GM19025 (cell line): ENCODE measurements at regions not wholly inside any gene's neighbourhood (a gene's known extent, or its start where the extent isn't known, plus 50 kb on each side); places are given as distances from the start of the nearest gene placed in this dataset.
"Not testable (repeated sequence)": the region's sequence is repeated elsewhere in the genome, so short reads cannot be mapped to it uniquely, and the experiment has no call there.

Source experiments
- ATAC-seq: cut with Tn5 transposase; IDR thresholded peaks from one replicate; pipeline ENCODE4 v1.9.1; 2021; ENCODE audit warnings: mild to moderate bottlenecking, low read depth, moderate library complexity; ENCODE audit not compliant: unreplicated experiment

DNA sequence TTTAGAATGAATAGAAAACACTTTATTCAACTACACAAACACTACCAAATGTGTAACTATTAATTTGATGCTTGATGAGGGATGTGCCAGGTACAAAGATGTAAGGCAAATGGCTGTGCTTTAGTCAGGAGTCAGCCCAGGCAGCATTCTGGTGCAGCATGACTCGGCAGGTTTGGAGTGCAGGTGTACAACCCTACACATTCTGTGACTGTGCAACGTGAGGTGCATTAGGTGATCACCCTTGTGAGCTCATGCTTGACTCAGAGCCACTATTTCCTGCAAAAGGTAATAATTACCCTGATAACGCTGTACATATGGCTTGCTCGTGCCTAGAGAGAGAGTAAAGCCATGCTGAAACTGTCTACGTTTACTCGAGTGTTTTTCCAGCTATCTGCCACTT lies 288.7 kb upstream of the DSEL start:
- ATAC-seq, result no peak

DNA sequence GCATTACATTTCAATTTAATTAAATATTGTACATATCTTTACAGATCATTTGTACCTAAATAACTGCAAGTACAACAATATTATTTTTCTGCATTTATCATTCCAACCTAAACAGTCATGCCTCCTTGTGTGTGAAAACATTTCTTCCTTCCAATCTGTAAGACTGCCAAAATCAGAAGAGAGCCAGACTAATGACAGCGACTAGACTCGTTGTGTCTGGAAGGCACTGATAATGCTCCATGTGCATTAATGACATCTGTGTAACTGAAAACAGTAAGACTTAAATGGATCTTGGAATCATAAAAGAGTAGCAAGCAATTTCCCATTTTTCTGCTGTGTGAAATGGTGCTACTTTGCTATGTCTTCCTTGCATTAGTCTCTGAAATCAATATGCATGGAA lies 278.0 kb upstream of the DSEL start:
- ATAC-seq, result no peak

DNA sequence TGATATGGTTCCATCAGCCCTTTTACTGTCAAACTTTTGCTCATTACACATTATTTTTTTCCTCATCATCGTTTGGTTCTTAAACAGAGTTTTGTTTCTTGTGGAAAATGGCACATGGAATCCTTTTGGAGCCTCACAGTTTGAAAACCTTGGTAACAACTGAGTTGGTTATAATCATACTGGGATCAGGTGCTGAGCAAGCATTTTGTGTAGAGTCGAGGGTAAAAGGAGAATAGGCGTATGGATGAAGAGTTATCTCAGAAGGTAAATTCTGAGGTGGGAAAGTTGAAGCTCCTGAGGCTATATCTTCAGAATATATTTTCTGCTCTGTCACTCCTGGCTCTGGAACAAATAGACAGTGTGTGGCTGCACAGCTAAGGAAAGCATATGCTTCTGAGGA lies 274.0 kb upstream of the DSEL start:
- ATAC-seq, result no peak

DNA sequence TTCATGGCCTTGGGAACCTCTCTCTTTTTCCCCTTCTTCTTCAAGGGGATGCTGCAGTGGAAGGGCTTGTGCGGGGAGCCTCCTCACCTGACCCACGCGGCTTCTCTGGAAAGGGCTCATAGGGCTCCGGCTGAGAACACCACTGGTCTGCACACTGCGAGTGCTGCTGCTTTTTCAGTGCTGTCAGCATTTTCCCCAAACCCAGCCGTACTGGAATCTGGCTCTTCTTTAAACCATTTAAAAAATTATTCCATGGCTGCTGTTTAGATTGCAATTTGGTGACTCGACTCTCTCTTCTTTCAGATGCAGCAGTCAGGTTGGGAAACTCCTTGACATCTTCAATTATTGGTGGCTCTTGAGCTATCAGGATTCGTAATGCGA lies 272.6 kb upstream of the DSEL start:
- no peak for ATAC-seq

DNA sequence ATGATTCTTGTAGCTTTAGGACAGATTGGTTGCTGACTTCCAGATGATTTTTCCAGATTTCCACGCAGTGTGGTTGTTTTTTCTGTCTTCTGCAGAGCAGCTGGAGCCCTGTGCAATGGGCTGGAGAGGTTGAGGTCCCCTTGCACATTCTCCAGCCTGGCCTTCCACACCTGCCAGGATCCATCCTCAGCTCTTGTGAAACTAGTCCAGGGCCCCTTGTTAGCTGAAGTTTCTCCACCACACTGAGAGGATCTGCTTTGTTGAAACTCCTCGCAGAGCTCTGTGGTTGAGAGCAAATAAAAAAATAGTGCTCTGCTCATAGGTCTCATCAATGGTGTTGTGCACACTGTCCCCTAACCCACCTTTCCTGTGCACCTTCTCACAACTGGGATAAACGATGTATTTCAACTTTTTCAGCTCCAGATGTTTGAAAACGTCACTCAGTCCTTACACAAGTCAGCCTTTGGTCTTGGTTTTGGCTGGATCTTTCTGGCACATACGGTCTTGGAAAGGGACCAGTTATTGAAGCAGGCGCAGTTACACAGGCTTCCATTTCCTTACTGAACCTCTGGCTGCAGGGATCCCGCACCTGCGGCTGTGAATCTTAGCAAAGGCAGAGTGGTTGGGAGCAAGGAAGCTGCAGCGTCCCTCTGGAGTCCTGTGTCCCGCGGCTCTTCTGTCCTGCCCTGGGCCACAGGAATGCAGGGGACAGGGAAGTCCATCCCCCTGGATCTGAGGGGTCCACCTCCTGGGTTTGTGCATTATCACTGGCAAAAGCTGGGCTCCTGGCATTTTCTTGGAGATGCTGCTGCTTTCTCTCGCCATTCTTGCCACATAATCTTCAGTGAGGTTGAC lies 272.0 kb upstream of the DSEL start:
- ATAC-seq, result no peak

DNA sequence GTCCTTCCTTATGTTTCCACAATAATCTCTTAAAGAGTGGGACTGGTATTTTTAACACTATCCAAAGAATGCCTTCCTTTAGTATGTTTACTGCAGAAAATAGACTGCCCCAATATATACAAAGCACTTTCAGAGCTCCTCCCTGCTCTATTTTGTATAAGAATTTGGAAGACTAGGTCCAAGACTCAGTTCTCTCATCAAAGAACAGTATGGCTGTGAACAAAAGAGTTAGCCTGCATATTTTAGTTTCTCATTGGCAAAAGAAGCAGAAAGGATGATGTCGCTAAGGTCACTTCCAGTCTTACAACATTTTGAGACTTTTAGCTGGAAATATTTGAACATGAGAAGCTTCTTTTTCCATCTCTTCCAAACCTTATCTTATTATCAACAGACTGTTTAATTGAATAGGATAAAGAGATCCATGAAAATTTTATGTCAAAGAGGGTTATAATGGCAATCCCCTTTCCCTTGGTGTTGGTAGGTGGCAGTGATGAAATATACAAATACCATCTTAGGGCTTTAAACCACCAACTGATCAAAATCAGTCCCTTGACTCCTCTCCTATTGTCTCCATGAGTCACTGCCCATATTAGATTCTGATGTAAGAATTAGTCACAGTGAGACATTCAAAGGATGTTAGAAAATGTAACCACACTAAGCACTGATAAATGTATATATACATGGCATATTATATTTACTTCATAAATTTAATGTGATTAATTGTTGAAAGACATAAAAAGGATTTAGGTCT lies 266.9 kb upstream of the DSEL start:
- ATAC-seq, result no peak

DNA sequence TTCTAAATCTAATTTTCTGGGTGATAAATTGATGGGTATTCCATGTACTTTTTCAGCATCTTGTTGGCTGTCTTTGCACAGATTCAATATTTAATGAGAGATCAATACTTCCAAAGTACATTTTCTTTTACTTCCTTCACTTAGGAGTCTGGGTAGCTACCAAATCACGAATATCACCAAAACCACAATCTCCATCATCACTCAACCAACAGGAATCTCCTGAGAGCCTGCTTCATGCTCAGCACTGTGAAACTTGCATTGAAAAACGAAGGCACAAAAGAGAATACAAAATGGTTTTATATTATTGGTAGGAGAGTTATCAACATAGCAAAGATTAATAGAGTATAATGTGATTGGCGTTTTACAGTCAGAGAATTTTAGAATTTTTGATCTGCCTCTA lies 261.5 kb upstream of the DSEL start:
- ATAC-seq, result no peak

DNA sequence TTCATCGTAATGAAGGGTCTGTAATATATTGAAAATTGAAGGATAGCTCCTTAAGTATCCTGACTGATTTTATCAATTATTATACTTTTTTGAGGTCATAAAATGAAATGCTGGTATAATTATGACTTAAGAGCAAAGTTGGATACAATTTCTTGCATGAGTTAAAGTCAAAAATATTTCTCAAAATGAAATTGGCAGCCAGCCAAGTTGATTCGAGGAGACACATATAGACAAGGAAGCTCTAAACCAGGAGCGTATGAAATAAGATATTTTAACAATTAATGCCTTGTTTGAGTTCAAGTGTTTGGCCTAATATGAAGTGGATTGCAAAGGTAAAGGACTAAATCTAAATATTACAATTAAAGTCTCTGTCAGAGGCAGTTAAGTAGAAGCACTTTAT lies 260.4 kb upstream of the DSEL start:
- ATAC-seq, result no peak

DNA sequence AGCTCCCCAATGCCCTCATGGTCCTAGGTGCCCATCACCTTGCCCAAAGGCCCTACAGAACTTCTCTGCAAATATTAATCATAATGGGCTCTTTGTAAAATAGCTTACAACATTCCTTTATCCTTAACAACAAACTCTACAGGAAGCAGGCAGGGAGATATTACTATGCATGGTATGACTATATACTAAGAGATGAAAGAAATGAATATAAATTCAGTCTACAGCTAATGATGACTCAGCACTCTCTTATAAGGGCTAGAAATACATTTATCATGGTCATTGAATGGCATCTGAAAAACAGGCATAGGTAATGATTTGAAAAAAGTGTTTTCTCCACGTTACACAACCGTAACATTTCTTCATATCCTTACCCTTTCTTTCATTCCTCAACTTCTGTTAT lies 254.8 kb upstream of the DSEL start:
- ATAC-seq, result no peak

DNA sequence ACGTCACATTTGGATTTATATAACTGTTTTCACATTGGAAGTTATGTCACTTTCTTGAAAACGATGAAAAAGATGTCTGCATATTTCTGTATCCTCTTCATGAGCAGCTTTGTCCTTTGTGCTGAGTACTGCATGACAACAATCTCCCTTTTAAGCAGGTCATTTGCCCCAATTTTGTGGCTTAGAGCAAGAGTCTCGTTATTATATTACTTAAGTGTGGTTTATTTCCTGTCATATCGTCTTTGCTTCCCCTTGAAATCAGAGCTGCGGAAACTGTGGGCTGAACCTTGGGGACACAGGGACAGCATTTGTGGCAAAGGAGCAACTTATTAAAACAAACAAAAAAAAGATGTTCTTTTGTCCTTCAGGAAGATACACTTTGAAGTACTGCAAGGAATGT lies 254.0 kb upstream of the DSEL start:
- no peak for ATAC-seq

DNA sequence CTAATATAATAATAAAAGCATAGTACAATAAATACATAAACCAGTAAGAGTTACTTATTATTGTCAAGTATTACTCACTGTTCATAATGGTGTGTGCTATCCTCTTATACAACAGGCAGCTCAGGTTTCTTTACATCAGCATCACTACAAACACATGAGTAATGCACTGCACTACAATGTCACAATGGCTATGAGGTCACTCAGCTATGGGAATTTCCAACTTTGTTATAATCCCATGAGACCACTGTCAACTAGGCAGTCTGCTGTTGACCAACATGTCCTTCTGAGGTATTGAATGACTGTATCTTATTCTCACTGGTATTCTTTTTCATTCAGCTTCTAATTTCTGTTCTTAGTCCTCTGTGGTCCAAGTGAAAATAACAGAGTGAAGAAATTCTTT lies 250.4 kb upstream of the DSEL start:
- no peak for ATAC-seq

DNA sequence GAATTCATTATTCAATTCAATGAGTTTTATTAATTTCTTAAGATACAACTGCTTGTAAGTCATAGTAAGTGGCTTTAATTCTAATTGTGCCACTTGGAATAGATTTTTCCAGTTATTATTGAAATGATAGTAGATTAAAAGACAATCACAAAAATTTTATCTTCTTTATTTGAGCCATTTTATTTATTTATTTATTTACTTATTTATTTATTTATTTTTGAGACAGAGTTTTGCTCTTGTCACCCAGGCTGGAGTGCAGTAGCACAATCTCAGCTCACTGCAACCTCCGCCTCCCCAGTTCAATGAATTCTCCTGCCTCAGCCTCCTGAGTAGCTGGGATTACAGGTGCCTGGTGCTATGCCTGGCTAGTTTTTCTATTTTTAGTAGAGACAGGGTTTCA lies 235.7 kb upstream of the DSEL start:
- ATAC-seq, result not testable (repeated sequence)

DNA sequence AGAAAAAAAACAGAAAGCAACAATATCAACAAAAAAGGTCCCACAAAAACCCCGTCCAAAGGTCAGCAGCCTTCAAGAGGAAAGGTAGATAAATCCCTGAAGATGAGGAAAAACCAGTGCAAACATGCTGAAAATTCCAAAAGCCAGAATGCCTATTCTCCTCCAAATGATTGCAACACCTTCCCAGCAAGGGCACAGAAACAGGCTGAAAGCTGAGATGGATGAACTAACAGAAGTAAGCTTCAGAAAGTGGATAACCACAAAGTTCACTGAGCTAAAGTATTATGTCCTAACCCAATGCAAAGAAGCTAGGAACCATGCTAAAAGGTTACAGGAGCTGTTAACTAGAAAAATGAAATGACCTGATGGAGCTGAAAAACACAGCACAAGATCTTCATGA lies 226.4 kb upstream of the DSEL start:
- ATAC-seq, result no peak

DNA sequence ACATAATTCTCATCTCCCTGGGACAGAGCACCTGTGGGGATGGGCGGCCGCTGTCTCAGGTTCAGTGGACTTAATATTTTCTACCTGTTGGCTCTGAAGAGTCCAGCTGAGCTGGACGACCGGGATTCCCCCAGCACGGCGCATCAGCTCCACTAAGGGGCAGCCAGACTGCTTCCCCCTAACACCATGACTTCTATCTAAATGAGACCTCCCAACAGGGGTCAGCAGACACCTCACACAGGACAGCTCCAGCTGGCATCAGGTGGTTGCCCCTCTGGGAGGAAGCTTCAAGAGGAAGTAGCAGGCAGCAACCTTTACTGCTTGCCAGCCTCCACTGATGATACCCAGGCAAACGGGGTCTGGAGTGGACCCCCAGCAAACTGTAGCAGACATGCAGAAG lies 226.0 kb upstream of the DSEL start:
- no peak for ATAC-seq

DNA sequence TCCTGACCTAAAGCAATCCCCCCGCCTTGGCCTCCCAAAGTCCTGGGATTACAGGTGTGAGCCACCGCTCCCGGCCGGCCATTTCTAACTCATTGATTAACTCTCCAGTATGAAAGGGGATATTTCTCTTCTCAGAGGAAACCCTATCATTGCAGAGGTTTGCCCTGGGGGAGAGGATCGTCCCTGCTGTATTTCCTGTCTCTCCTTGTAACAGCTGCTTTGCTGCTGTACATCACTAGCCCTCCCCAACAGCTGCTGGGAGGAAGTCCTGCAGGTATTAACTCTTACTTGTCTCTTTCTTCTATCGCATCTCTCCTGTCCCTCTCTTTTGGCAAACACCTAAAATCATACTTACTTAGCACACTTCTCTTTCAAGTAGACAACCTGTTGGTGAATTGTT lies 219.0 kb upstream of the DSEL start:
- no peak for ATAC-seq

DNA sequence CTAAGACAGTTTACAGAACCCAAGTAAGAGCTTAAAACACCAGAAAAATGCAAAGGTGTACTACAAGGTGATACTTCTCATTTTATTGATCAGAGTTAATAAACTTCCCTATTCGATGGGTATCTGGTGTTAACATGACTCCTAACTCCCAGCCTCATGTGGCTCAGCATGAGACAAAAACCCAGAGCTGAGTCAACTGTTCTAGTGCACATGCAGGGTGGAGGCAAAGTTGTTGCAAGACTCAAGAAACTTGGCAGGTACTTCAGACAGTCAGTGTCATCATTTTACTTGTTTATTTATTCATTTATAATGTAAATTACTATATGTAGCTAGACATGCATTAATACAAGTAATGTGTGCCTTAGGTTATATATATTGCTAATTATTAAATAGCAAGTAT lies 216.6 kb upstream of the DSEL start:
- ATAC-seq, result no peak

DNA sequence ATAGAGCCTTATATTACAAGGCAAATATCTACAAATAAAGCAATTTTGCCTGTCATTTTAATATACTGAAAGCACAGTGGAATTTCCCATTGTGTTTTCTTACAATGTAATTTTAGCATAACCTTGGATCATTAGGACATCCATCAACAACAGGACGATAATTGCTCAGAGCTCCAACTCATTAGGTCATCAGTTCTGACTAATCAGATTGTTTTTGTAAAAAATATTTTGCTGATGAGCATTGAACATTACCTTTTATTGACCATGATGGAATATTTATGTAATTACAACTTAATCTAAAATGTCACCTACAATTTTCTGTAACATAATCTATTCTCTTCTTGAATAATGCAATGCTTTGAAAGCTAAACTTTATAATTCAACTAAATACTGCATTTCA lies 215.3 kb upstream of the DSEL start:
- no peak for ATAC-seq

DNA sequence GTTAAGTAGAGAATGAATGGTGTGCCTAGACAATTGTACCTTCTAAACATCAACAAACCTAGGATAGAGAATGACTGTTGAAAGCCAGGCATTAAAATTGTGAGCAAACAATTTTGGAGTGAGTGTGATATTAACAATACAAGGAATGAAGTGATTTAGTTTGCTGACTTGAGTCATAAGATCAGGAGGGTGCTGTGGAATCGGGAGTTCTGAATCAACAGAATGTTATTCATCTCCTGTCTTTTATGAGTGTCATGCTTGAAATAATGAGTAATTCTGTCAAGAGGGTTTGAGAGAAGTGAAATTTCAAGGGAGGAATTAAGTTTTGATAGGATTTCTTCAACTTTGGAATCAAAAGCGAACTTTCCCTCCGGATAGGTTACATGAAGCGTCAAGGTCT lies 214.4 kb upstream of the DSEL start:
- ATAC-seq, result no peak

DNA sequence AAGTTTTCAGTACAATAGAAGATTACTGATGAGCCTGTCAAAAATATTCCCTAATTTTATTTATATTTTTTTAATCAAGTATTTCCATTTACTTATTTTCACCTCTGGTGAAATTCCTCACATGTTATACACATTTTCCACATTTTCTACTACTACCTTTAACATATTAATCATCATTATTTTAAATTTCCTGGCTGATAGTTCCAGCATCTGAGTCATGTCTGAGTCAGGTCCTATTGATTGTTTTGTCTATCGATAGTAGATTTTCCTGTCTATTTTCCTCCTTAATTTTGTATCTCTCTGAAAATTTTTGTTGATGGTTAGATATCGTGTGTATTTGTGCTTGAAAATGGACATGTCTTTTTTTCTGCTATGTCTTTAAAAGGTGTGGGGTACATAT lies 211.8 kb upstream of the DSEL start:
- ATAC-seq, result no peak

DNA sequence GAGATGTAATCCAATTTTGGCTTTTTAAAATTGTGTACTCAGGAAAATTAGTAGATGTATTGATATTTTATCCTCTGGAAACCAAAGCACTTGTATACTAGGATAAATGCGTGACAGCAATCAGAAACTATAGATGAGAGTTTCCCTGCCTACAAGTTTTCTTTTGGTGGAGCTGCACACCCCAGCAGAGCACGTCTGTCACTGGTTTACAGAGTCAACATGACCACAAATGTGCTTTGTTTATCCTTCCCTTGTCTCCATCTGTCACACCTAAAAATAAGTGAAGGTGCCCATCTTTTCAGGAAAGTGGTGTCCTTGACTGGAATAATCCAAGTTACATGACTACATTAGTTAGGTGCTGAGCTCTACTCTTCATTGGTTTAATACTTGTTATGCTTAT lies 210.4 kb upstream of the DSEL start:
- no peak for ATAC-seq

DNA sequence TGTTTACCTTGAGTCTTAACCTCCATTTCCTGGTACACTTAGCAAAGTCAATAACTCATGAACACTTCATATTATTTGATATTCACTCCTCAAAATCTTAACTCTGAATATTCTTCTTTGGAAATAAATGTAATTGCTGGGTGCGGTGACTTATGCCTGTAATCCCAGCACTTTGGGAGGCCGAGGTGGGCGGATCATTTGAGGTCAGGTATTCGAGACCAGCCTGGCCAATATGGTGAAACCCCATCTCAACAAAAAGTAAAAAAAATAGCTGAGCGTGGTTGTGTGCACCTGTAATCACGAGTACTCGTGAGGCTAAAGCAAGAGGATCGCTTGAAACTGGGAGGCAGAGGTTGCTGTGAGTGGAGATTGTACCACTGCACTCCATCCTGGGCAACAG lies 201.3 kb upstream of the DSEL start:
- ATAC-seq, result no peak

DNA sequence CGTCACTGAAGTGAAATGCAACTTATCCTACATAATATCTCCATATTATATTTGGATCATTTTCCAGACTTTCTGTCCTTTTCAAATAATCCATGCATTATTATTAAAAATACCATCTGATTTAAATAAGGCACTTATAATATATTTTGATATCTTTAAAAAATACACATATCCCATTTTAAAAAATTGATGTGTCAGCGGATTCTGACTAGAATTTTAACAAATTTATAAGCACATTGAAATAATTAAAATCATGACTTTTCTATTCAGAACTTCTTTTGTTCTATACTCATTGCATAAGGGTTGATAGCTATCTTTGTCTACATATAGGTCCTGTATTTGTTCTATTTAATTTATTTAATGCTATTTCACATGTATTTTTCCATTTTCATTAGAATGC lies 199.0 kb upstream of the DSEL start:
- no peak for ATAC-seq
